ENCODE measurements at regions not wholly inside any gene's neighbourhood (a gene's known extent, or its start where the extent isn't known, plus 50 kb on each side); places are given as distances from the start of the nearest gene placed in this dataset.

GRCh38 chr14:97311411-97311810, 514.2 kb downstream of the VRK1 start:
- 83% methylated on average over 3 of the region's 3 CpGs for WGBS
- no peaks in the 10 kb centered on the region for H3K36me3 ChIP-seq
- H3K27ac ChIP-seq = no peak overlapping the region
- TF ChIP-seq POLR2AphosphoS5 (IDR thresholded peaks at IDR 0.05) (no peak), POLR2A (IDR thresholded peaks at IDR 0.05) (no peak), EP300 (IDR thresholded peaks at IDR 0.05) (no peak), CTCF (IDR thresholded peaks at IDR 0.05) (no peak)
- H3K9me3 ChIP-seq = no peaks in the 10 kb centered on the region
- no peak overlapping the region for H3K4me3 ChIP-seq
- no peaks in the 10 kb centered on the region for H3K4me1 ChIP-seq
- peaks cover 6% of the 10 kb centered on the region for H3K27me3 ChIP-seq
- no peak for DNase-seq (ENCODE audit: low spot score in 2 of 2)

- Histone ChIP-seq H3K36me3 (no peaks in the 10 kb centered on the region), H3K9me3 (no peaks in the 10 kb centered on the region), H3K4me3 (no peak overlapping the region), H3K4me1 (no peaks in the 10 kb centered on the region), H3K27me3 (peaks cover 8% of the 10 kb centered on the region), H3K27ac (no peak overlapping the region)
- no peak for TF ChIP-seq POLR2AphosphoS5 (IDR thresholded peaks at IDR 0.05)
- TF ChIP-seq CTCF (IDR thresholded peaks at IDR 0.05) = no peak
- no peak for TF ChIP-seq EP300 (IDR thresholded peaks at IDR 0.05)
- TF ChIP-seq POLR2A (IDR thresholded peaks at IDR 0.05) = no peak
- DNase-seq (ENCODE audit: low spot score in 2 of 2) = no peak
Measured at GRCh38 chr14:97312910-97313309, 515.7 kb downstream of the VRK1 start.

- no peak for DNase-seq (ENCODE audit: low spot score in 2 of 2)
- Histone ChIP-seq H3K9me3 (no peaks in the 10 kb centered on the region), H3K36me3 (no peaks in the 10 kb centered on the region), H3K27me3 (peaks cover 3% of the 10 kb centered on the region), H3K4me3 (no peak overlapping the region), H3K27ac (no peak overlapping the region), H3K4me1 (no peaks in the 10 kb centered on the region)
- 53% methylated on average over 5 of the region's 5 CpGs for WGBS
- TF ChIP-seq EP300 (IDR thresholded peaks at IDR 0.05) = no peak
- no peak for TF ChIP-seq POLR2AphosphoS5 (IDR thresholded peaks at IDR 0.05)
- no peak for TF ChIP-seq CTCF (IDR thresholded peaks at IDR 0.05)
- TF ChIP-seq POLR2A (IDR thresholded peaks at IDR 0.05) = no peak
Measured at GRCh38 chr14:97315790-97316189, 518.6 kb downstream of the VRK1 start.

- TF ChIP-seq EP300 (IDR thresholded peaks at IDR 0.05) = no peak
- TF ChIP-seq POLR2A (IDR thresholded peaks at IDR 0.05) = no peak
- no peak for TF ChIP-seq CTCF (IDR thresholded peaks at IDR 0.05)
- no peak for TF ChIP-seq POLR2AphosphoS5 (IDR thresholded peaks at IDR 0.05)
- Histone ChIP-seq H3K4me1 (no peaks in the 10 kb centered on the region), H3K4me3 (no peak overlapping the region), H3K36me3 (no peaks in the 10 kb centered on the region), H3K9me3 (no peaks in the 10 kb centered on the region), H3K27me3 (peaks cover 3% of the 10 kb centered on the region), H3K27ac (no peak overlapping the region)
- no peak for DNase-seq (ENCODE audit: low spot score in 2 of 2)
- 93% methylated on average over 2 of the region's 2 CpGs for WGBS
Measured at GRCh38 chr14:97318380-97318779, 521.2 kb downstream of the VRK1 start.

- no peaks in the 10 kb centered on the region for H3K4me1 ChIP-seq
- no peak for DNase-seq (ENCODE audit: low spot score in 2 of 2)
- peaks cover 3% of the 10 kb centered on the region for H3K27me3 ChIP-seq
- WGBS = 80% methylated on average over 3 of the region's 3 CpGs
- H3K27ac ChIP-seq = no peak overlapping the region
- no peaks in the 10 kb centered on the region for H3K9me3 ChIP-seq
- TF ChIP-seq POLR2A (IDR thresholded peaks at IDR 0.05) = no peak
- TF ChIP-seq EP300 (IDR thresholded peaks at IDR 0.05) = no peak
- TF ChIP-seq POLR2AphosphoS5 (IDR thresholded peaks at IDR 0.05) = no peak
- TF ChIP-seq CTCF (IDR thresholded peaks at IDR 0.05) = no peak
- H3K4me3 ChIP-seq = no peak overlapping the region
- H3K36me3 ChIP-seq = no peaks in the 10 kb centered on the region
Measured at GRCh38 chr14:97319691-97320090, 522.5 kb downstream of the VRK1 start.

Data from suprapubic skin (tissue), 4 donors.